Neural cell (in vitro differentiated cells): ENCODE measurements at regions not wholly inside any gene's neighbourhood (a gene's known extent, or its start where the extent isn't known, plus 50 kb on each side); places are given as distances from the start of the nearest gene placed in this dataset.

Experiments
- H2AFZ ChIP-seq: fragments of 200-600, 300-800 bp; sonication (generic), shearing (Covaris generic); 2 replicates; pipeline ENCODE4 v1.6.0; 2014; ENCODE audit warnings: low read depth, mild to moderate bottlenecking, antibody characterized with exemption, low read length, moderate library complexity
- H3F3A ChIP-seq: fragments of 200-600 bp; shearing (Covaris generic); 2 replicates; pipeline ENCODE4 v1.6.1; 2016; ENCODE audit warnings: mild to moderate bottlenecking, moderate library complexity, mixed read lengths, antibody characterized with exemption, low read length; ENCODE audit not compliant: insufficient read depth, poor library complexity, severe bottlenecking
- H3K27ac ChIP-seq: fragments of 200-600, 300-800 bp; sonication (generic), shearing (Covaris generic); 2 replicates; pipeline ENCODE4 v1.5.1; 2014; ENCODE audit warnings: mild to moderate bottlenecking, low read length, moderate library complexity
- H3K27me3 ChIP-seq: fragments of 300-800, 200-600 bp; sonication (generic), shearing (Covaris generic); 2 replicates; pipeline ENCODE4 v1.6.0; 2014; ENCODE audit warnings: mild to moderate bottlenecking, low read depth, low read length, moderate library complexity; ENCODE audit not compliant: insufficient read depth
- H3K36me3 ChIP-seq: fragments of 300-800, 200-600 bp; sonication (generic), shearing (Covaris generic); 2 replicates; pipeline ENCODE4 v1.5.1; 2014; ENCODE audit warnings: mild to moderate bottlenecking, antibody characterized with exemption, low read length, moderate library complexity; ENCODE audit not compliant: insufficient read depth
- H3K4me2 ChIP-seq: fragments of 300-800, 200-600 bp; sonication (generic), shearing (Covaris generic); 2 replicates; pipeline ENCODE4 v1.6.0; 2014; ENCODE audit warnings: mild to moderate bottlenecking, low read length
- H3K4me3 ChIP-seq: fragments of 300-800, 200-600 bp; sonication (generic), shearing (Covaris generic); 2 replicates; pipeline ENCODE4 v1.5.1; 2014; ENCODE audit warnings: mild to moderate bottlenecking, low read length, moderate library complexity
- H3K79me2 ChIP-seq: fragments of 200-600 bp; shearing (Covaris generic); replicated peaks from 2 replicates; pipeline ENCODE4 v1.6.0; 2014; ENCODE audit warnings: mild to moderate bottlenecking, low read length, moderate library complexity; ENCODE audit not compliant: insufficient read depth
- H3K9ac ChIP-seq: fragments of 300-800, 200-600 bp; sonication (generic), shearing (Covaris generic); 2 replicates; pipeline ENCODE4 v1.6.1; 2016; ENCODE audit warnings: mild to moderate bottlenecking, low read length, mixed read lengths
- H3K9me2 ChIP-seq: fragments of 200-600 bp; shearing (Covaris generic); 2 replicates; pipeline ENCODE4 v1.6.1; 2016; ENCODE audit warnings: mild to moderate bottlenecking, low read length, mixed read lengths; ENCODE audit not compliant: insufficient read depth
- H3K9me3 ChIP-seq: fragments of 200-600, 300-800 bp; sonication (generic), shearing (Covaris generic); 2 replicates; pipeline ENCODE4 v1.6.1; 2016; ENCODE audit warnings: mild to moderate bottlenecking, mixed run types, low read length, moderate library complexity, mixed read lengths
- H4K20me1 ChIP-seq: fragments of 200-600 bp; shearing (Covaris generic); 2 replicates; pipeline ENCODE4 v1.6.1; 2016; ENCODE audit warnings: mild to moderate bottlenecking, mixed run types; ENCODE audit not compliant: insufficient read depth
- EP300 ChIP-seq: fragments of 450-650 bp; conservative IDR thresholded peaks from 2 replicates; pipeline ENCODE4 v1.6.1; 2014; ENCODE audit warnings: antibody characterized with exemption, mild to moderate bottlenecking, moderate library complexity; ENCODE audit not compliant: poor library complexity, severe bottlenecking
- EZH2 ChIP-seq: fragments of 200-600, 300-800 bp; shearing (Covaris generic), sonication (generic); IDR thresholded peaks from 2 replicates; pipeline ENCODE4 v1.6.1; 2014; ENCODE audit warnings: antibody characterized with exemption, low read length, borderline replicate concordance, mild to moderate bottlenecking; ENCODE audit not compliant: insufficient read depth, poor library complexity, severe bottlenecking
- MXI1 ChIP-seq: fragments of 450-650 bp; conservative IDR thresholded peaks from 2 replicates; pipeline ENCODE4 v1.6.1; 2014; ENCODE audit warnings: antibody characterized with exemption, mild to moderate bottlenecking; ENCODE audit not compliant: poor library complexity, severe bottlenecking
- POLR2AphosphoS5 ChIP-seq: IDR thresholded peaks from 2 replicates; pipeline ENCODE4 v1.6.1; 2012
- RAD21 ChIP-seq: fragments of 450-650 bp; conservative IDR thresholded peaks from 2 replicates; pipeline ENCODE4 v1.6.1; 2014; ENCODE audit warnings: antibody characterized with exemption, mild to moderate bottlenecking, moderate library complexity
- REST ChIP-seq: IDR thresholded peaks from 2 replicates; pipeline ENCODE4 v1.6.1; 2012; ENCODE audit warnings: borderline replicate concordance
- SMC3 ChIP-seq: fragments of 450-650 bp; conservative IDR thresholded peaks from 2 replicates; pipeline ENCODE4 v1.6.1; 2014; ENCODE audit warnings: antibody characterized with exemption, mild to moderate bottlenecking, moderate library complexity; ENCODE audit not compliant: poor library complexity
- TAF1 ChIP-seq: IDR thresholded peaks from 2 replicates; pipeline ENCODE4 v1.6.1; 2012; ENCODE audit warnings: low read depth
- TF ChIP-seq, protein P1 (sequence below): fragments of 450-650 bp; IDR thresholded peaks from 2 replicates; pipeline ENCODE4 v1.5.1; 2014; ENCODE audit warnings: antibody characterized with exemption, mild to moderate bottlenecking, moderate library complexity; ENCODE audit not compliant: poor library complexity, severe bottlenecking

DNA sequence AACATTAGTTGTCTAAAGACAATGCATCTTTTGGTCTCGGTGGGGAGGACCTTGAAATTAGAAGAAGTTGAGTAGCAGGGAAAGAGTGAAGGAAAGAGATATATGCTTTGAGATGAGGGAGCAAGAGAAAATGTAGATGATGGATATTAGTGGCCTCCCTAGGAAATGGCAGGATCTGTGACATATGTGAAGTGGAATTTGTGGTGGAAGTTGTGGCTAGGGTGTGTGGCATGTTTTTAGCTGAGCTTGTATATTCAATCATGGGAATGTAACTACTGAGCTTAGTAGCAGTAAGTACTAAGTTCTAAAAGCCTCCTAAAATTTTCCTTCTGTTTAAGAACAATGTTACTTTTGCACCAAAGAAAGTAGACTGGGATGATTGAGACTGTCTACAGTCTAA is 382.8 kb upstream of the CTSO start:
- Histone ChIP-seq H3K36me3 (no peaks in the 10 kb centered on the region), H3K4me2 (no peak overlapping the region), H3K9me2 (no peaks in the 10 kb centered on the region), H3F3A (no peaks in the 10 kb centered on the region), H4K20me1 (no peaks in the 10 kb centered on the region), H3K9ac (no peak overlapping the region), H3K79me2 (no peaks in the 10 kb centered on the region), H3K27me3 (no peaks in the 10 kb centered on the region), H3K4me3 (no peak overlapping the region), H2AFZ (no peak overlapping the region), H3K9me3 (no peaks in the 10 kb centered on the region), H3K27ac (no peak overlapping the region)
- TF ChIP-seq POLR2AphosphoS5 (no peak), EZH2 (no peak), SMC3 (no peak), MXI1 (no peak), REST (no peak), EP300 (no peak), TAF1 (no peak), RAD21 (no peak)
- TF ChIP-seq, protein P1, sequence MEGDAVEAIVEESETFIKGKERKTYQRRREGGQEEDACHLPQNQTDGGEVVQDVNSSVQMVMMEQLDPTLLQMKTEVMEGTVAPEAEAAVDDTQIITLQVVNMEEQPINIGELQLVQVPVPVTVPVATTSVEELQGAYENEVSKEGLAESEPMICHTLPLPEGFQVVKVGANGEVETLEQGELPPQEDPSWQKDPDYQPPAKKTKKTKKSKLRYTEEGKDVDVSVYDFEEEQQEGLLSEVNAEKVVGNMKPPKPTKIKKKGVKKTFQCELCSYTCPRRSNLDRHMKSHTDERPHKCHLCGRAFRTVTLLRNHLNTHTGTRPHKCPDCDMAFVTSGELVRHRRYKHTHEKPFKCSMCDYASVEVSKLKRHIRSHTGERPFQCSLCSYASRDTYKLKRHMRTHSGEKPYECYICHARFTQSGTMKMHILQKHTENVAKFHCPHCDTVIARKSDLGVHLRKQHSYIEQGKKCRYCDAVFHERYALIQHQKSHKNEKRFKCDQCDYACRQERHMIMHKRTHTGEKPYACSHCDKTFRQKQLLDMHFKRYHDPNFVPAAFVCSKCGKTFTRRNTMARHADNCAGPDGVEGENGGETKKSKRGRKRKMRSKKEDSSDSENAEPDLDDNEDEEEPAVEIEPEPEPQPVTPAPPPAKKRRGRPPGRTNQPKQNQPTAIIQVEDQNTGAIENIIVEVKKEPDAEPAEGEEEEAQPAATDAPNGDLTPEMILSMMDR = no peak

- Histone ChIP-seq H3K79me2 (no peaks in the 10 kb centered on the region), H3K9me2 (no peaks in the 10 kb centered on the region), H3K27ac (no peak overlapping the region), H3K4me3 (no peak overlapping the region), H3F3A (no peaks in the 10 kb centered on the region), H3K9me3 (no peaks in the 10 kb centered on the region), H3K27me3 (no peaks in the 10 kb centered on the region), H3K36me3 (no peaks in the 10 kb centered on the region), H2AFZ (no peak overlapping the region), H3K9ac (no peak overlapping the region), H3K4me2 (no peak overlapping the region), H4K20me1 (no peaks in the 10 kb centered on the region)
- no peak for TF ChIP-seq EZH2
- TF ChIP-seq RAD21 = no peak
- TF ChIP-seq, protein P1 = no peak
- no peak for TF ChIP-seq REST
- TF ChIP-seq MXI1 = no peak
- no peak for TF ChIP-seq TAF1
- no peak for TF ChIP-seq EP300
Measured at GRCh38 chr4:156335721-156336120, 382.1 kb upstream of the CTSO start.
